K562 (cell line): ENCODE measurements at regions not wholly inside any gene's neighbourhood (a gene's known extent, or its start where the extent isn't known, plus 50 kb on each side); places are given as distances from the start of the nearest gene placed in this dataset.

ENCODE experiments used
- ATAC-seq: fragments of 200-7000 bp; cut with Tn5 transposase; 3 replicates; pipeline ENCODE4 v1.9.1; 2020; ENCODE audit warnings: moderate library complexity
- BruUV-seq: library from RNA; stranded (reverse); fragments of 400-500 nt; replicated peaks from 2 replicates; lab custom pipeline; 2021; lab: Mats Ljungman, UMichigan
- CTCF ChIA-PET: fragments of 300-600 bp; formaldehyde crosslinking; extraction: SDS; loops from one replicate; lab custom pipeline; 2021; ENCODE audit warnings: low intra/inter-chr PET ratio; lab: Yijun Ruan, JAX
- POLR2A ChIA-PET: fragments of 300-600, 350-650 bp; sonication (Branson Sonifier 250); formaldehyde crosslinking; extraction: SDS; loops from one replicate; lab custom pipeline; 2021; ENCODE audit warnings: antibody characterized with exemption, inconsistent platforms; lab: Yijun Ruan, JAX
- DNase-seq, 4 experiments: peaks; one replicate each; pipeline versions ENCODE4 v3.0.0 to v3.0.0-alpha.2; 2011 to 2018; ENCODE audit warnings: low spot score in 3 of 4, mixed read lengths in 3 of 4; ENCODE audit errors: extremely low read depth in 1 of 4
- FAIRE-seq: peaks from 2 replicates; lab custom pipeline; 2011; peaks lifted over from hg19 to GRCh38; lab: Jason Lieb, UNC
- H2AFZ ChIP-seq: 2 replicates; pipeline ENCODE4 v1.6.0; 2011; ENCODE audit warnings: low read depth, low read length, control low read depth, inconsistent platforms
- H3K27ac ChIP-seq: fragments of 200-600 bp; 3 replicates; pipeline ENCODE4 v1.8.0; 2011; ENCODE audit warnings: low read depth, mild to moderate bottlenecking, control low read depth, inconsistent platforms, low read length, moderate library complexity, mixed read lengths; ENCODE audit errors: extremely low read depth
- H3K27me3 ChIP-seq, 2 experiments: fragments of 300-600 bp in 1 of 2; 2 replicates in 1 of 2; 3 replicates in 1 of 2; pipeline versions ENCODE4 v1.6.0 to v1.8.0; 2011; ENCODE audit warnings: inconsistent platforms in 2 of 2, low read length in 2 of 2, mild to moderate bottlenecking in 1 of 2, mixed read lengths in 1 of 2, moderate library complexity in 1 of 2; ENCODE audit not compliant: control insufficient read depth in 2 of 2, insufficient read depth in 2 of 2
- H3K36me3 ChIP-seq: fragments of 300-600 bp; 3 replicates; pipeline ENCODE4 v1.8.0; 2011; ENCODE audit warnings: mild to moderate bottlenecking, low read length, inconsistent platforms; ENCODE audit not compliant: control insufficient read depth, insufficient read depth
- H3K4me1 ChIP-seq, 2 experiments: fragments of 200-600 bp in 1 of 2; replicated peaks in 1 of 2; 2 replicates in 1 of 2; 3 replicates in 1 of 2; pipeline versions ENCODE4 v1.5.1 to v1.8.0; 2011; ENCODE audit warnings: inconsistent platforms in 2 of 2, low read length in 2 of 2, mild to moderate bottlenecking in 1 of 2, mixed read lengths in 1 of 2, moderate library complexity in 1 of 2; ENCODE audit not compliant: control insufficient read depth in 2 of 2, insufficient read depth in 2 of 2
- H3K4me2 ChIP-seq: 2 replicates; pipeline ENCODE4 v1.6.1; 2011; ENCODE audit warnings: low read length, control low read depth, inconsistent platforms, mixed read lengths; ENCODE audit not compliant: insufficient read depth
- H3K4me3 ChIP-seq: fragments of 200-600 bp; sonication (generic), shearing (Covaris generic); 2 replicates; pipeline ENCODE4 v1.5.1; 2016; ENCODE audit warnings: control low read depth, inconsistent platforms
- H3K79me2 ChIP-seq: fragments of 200-600 bp; 3 replicates; pipeline ENCODE4 v1.8.0; 2011; ENCODE audit warnings: low read length, inconsistent platforms; ENCODE audit not compliant: control insufficient read depth, insufficient read depth
- H3K9ac ChIP-seq, 2 experiments: 2 replicates each; pipeline versions ENCODE4 v1.6.0 to v1.6.1; 2011; ENCODE audit warnings: low read depth in 2 of 2, low read length in 2 of 2, control low read depth in 1 of 2, inconsistent platforms in 1 of 2, mild to moderate bottlenecking in 1 of 2, mixed read lengths in 1 of 2; ENCODE audit not compliant: insufficient read depth in 1 of 2
- H3K9me1 ChIP-seq: one replicate; pipeline ENCODE4 v1.6.0; 2011; ENCODE audit warnings: inconsistent platforms, mild to moderate bottlenecking, low read length, moderate library complexity; ENCODE audit not compliant: control insufficient read depth, insufficient read depth
- H3K9me3 ChIP-seq: replicated peaks from 2 replicates; pipeline ENCODE4 v1.5.1; 2011; ENCODE audit warnings: low read depth, low read length, inconsistent platforms; ENCODE audit not compliant: control insufficient read depth, insufficient read depth
- H4K20me1 ChIP-seq: replicated peaks from 2 replicates; pipeline ENCODE4 v1.6.1; 2011; ENCODE audit warnings: low read length, inconsistent platforms, mixed read lengths; ENCODE audit not compliant: control insufficient read depth, insufficient read depth
- CREB1 ChIP-seq, 2 experiments: sonication (generic) in 1 of 2; formaldehyde crosslinking in 1 of 2; IDR thresholded peaks; 2 replicates each; pipeline versions ENCODE4 v1.6.1 to v1.8.0; 2012 to 2022; ENCODE audit warnings: inconsistent platforms in 1 of 2, mild to moderate bottlenecking in 1 of 2, missing genetic modification reagents in 1 of 2, moderate library complexity in 1 of 2
- ETS2 ChIP-seq: IDR thresholded peaks from 2 replicates; pipeline ENCODE4 v1.6.1; 2016; ENCODE audit warnings: borderline replicate concordance, missing genetic modification characterization, mild to moderate bottlenecking, moderate library complexity, missing compliant biosample characterization; ENCODE audit not compliant: poor library complexity, severe bottlenecking
- HEY1 ChIP-seq: fragments of 250-450 bp; sonication (Bioruptor Pico); IDR thresholded peaks from 2 replicates; pipeline ENCODE4 v1.5.0; 2020; ENCODE audit warnings: mild to moderate bottlenecking, moderate library complexity, borderline replicate concordance
- TCF3 ChIP-seq: sonication (generic); formaldehyde crosslinking; IDR thresholded peaks from 2 replicates; pipeline ENCODE4 v1.4.0; 2020; ENCODE audit warnings: mild to moderate bottlenecking, missing genetic modification reagents
- ZNF165 ChIP-seq: fragments of 250-450 bp; sonication (Bioruptor Pico); IDR thresholded peaks from 2 replicates; pipeline ENCODE4 v1.4.0; 2020; ENCODE audit warnings: borderline replicate concordance
- ZNF561 ChIP-seq: fragments of 450-650 bp; formaldehyde crosslinking; conservative IDR thresholded peaks from 2 replicates; pipeline ENCODE4 v1.4.0; 2020; ENCODE audit warnings: mild to moderate bottlenecking, moderate library complexity
- WGBS: fragments of 100-300 bp; shearing (Covaris generic); methylation state at CpG from one replicate; pipeline ENCODE4 v1.1.6; 2016; ENCODE audit warnings: low coverage, mixed read lengths; ENCODE audit not compliant: insufficient coverage; ENCODE audit errors: missing lambda C conversion rate; 5-methylcytosine and 5-hydroxymethylcytosine counted together
- in situ Hi-C: fragments of 300-500 bp; cut with MboI; formaldehyde crosslinking; loops from 4 replicates; pipeline ENCODE4 v1.15.0; 2018; ENCODE audit warnings: inconsistent platforms, mixed read lengths
- intact Hi-C: fragments of 100-400 bp; cut with micrococcal nuclease; formaldehyde crosslinking; loops from 2 replicates; pipeline ENCODE4 v1.14.2; 2022
- TF ChIP-seq, protein P1 (sequence below): fragments of 200-600 bp; sonication (generic); IDR thresholded peaks from one replicate; pipeline ENCODE4 v1.6.1; 2012; ENCODE audit warnings: mild to moderate bottlenecking, low read depth, low read length, inconsistent platforms
- TF ChIP-seq, protein P2 (sequence below): fragments of 250-450 bp; sonication (Bioruptor Pico); IDR thresholded peaks from 2 replicates; pipeline ENCODE4 v1.4.0; 2020

DNA sequence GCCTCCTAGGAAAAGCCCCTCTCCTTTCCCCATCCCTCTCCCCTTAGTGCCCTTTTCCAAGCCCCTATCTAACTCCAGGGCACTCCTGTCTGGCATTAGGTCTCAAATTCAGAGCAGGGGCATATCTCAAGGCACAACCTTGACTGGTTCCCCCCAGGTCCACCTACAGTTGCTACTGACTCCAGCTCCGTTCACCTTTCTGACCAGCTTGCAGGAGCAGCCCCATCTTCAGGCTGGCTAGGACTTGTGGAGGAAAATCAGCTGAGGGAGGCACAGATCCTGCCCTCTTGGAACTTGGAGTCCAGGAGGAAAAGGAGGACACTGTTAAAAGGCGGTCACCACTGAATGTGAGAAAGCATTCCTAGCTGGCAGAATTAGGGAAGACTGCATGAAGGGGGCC lies 152.4 kb downstream of the ZFP36L2 start (continued):
- TF ChIP-seq CREB1 (IDR thresholded peaks at IDR 0.05) = no peak
- no peak for TF ChIP-seq CREB1 (CRISPR knock-in tag; IDR thresholded peaks at IDR 0.05)
- no peak for TF ChIP-seq TCF3

DNA sequence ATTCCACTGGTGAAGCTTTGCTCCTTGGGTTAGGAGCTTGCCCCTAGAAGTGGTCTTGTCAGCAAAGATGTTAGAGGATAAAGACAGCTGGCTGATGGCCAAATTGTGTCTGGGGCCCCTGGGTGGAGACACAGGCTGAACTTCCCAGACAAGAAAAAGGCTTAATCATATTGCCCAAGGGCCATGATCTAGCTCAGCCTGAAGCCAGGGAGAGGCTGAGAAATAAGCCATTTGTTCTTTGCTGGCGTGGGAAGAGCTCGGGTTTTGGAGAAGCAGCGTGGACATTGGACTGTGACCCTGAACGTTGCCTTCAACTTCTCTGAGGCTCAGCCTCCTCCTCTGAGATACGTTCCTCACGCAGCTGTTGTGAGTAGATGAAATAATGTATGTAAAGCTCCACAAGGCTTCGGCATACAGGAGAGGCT lies 153.0 kb downstream of the ZFP36L2 start:
- Histone ChIP-seq H3K4me3 (no peak overlapping the region), H4K20me1 (no peaks in the 10 kb centered on the region), H3K36me3 (no peaks in the 10 kb centered on the region), H3K79me2 (no peaks in the 10 kb centered on the region), H3K27me3 (no peaks in the 10 kb centered on the region), H2AFZ (peak overlapping the region; percentile 90), H3K4me1 (peaks cover 19 to 30% of the 10 kb centered on the region in 2 experiments), H3K27ac (peak overlapping the region; percentile 68), H3K4me2 (peak overlapping the region; percentile 61), H3K9me1 (no peaks in the 10 kb centered on the region), H3K9ac (peak overlapping the region; percentile 37 to 88; a peak in 2 of 4 replicates), H3K9me3 (no peaks in the 10 kb centered on the region)
- ATAC-seq (peak; percentile 73), FAIRE-seq (peak; percentile 95), DNase-seq (peak; percentile 70 to 81 (median 74))
- 9% methylated on average over 7 of the region's 7 CpGs for WGBS
- ChIA-PET CTCF (no interaction called here), POLR2A (interaction anchor here (0.6 to 2.1 kb wide), 5 partner anchors 10 to 153 kb away, joined by 3 to 21 read pairs (median 3); partner anchors contain the start of gene ZFP36L2)
- BruUV-seq = no TSS peak
- intact Hi-C loops (no loop called here), in situ Hi-C loops (no loop called here)
- TF ChIP-seq ZNF561 (CRISPR knock-in tag) = no peak
- TF ChIP-seq, protein P1, sequence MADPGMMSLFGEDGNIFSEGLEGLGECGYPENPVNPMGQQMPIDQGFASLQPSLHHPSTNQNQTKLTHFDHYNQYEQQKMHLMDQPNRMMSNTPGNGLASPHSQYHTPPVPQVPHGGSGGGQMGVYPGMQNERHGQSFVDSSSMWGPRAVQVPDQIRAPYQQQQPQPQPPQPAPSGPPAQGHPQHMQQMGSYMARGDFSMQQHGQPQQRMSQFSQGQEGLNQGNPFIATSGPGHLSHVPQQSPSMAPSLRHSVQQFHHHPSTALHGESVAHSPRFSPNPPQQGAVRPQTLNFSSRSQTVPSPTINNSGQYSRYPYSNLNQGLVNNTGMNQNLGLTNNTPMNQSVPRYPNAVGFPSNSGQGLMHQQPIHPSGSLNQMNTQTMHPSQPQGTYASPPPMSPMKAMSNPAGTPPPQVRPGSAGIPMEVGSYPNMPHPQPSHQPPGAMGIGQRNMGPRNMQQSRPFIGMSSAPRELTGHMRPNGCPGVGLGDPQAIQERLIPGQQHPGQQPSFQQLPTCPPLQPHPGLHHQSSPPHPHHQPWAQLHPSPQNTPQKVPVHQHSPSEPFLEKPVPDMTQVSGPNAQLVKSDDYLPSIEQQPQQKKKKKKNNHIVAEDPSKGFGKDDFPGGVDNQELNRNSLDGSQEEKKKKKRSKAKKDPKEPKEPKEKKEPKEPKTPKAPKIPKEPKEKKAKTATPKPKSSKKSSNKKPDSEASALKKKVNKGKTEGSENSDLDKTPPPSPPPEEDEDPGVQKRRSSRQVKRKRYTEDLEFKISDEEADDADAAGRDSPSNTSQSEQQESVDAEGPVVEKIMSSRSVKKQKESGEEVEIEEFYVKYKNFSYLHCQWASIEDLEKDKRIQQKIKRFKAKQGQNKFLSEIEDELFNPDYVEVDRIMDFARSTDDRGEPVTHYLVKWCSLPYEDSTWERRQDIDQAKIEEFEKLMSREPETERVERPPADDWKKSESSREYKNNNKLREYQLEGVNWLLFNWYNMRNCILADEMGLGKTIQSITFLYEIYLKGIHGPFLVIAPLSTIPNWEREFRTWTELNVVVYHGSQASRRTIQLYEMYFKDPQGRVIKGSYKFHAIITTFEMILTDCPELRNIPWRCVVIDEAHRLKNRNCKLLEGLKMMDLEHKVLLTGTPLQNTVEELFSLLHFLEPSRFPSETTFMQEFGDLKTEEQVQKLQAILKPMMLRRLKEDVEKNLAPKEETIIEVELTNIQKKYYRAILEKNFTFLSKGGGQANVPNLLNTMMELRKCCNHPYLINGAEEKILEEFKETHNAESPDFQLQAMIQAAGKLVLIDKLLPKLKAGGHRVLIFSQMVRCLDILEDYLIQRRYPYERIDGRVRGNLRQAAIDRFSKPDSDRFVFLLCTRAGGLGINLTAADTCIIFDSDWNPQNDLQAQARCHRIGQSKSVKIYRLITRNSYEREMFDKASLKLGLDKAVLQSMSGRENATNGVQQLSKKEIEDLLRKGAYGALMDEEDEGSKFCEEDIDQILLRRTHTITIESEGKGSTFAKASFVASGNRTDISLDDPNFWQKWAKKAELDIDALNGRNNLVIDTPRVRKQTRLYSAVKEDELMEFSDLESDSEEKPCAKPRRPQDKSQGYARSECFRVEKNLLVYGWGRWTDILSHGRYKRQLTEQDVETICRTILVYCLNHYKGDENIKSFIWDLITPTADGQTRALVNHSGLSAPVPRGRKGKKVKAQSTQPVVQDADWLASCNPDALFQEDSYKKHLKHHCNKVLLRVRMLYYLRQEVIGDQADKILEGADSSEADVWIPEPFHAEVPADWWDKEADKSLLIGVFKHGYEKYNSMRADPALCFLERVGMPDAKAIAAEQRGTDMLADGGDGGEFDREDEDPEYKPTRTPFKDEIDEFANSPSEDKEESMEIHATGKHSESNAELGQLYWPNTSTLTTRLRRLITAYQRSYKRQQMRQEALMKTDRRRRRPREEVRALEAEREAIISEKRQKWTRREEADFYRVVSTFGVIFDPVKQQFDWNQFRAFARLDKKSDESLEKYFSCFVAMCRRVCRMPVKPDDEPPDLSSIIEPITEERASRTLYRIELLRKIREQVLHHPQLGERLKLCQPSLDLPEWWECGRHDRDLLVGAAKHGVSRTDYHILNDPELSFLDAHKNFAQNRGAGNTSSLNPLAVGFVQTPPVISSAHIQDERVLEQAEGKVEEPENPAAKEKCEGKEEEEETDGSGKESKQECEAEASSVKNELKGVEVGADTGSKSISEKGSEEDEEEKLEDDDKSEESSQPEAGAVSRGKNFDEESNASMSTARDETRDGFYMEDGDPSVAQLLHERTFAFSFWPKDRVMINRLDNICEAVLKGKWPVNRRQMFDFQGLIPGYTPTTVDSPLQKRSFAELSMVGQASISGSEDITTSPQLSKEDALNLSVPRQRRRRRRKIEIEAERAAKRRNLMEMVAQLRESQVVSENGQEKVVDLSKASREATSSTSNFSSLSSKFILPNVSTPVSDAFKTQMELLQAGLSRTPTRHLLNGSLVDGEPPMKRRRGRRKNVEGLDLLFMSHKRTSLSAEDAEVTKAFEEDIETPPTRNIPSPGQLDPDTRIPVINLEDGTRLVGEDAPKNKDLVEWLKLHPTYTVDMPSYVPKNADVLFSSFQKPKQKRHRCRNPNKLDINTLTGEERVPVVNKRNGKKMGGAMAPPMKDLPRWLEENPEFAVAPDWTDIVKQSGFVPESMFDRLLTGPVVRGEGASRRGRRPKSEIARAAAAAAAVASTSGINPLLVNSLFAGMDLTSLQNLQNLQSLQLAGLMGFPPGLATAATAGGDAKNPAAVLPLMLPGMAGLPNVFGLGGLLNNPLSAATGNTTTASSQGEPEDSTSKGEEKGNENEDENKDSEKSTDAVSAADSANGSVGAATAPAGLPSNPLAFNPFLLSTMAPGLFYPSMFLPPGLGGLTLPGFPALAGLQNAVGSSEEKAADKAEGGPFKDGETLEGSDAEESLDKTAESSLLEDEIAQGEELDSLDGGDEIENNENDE = no peak
- no peak for TF ChIP-seq HEY1 (CRISPR knock-in tag)
- TF ChIP-seq, protein P2, sequence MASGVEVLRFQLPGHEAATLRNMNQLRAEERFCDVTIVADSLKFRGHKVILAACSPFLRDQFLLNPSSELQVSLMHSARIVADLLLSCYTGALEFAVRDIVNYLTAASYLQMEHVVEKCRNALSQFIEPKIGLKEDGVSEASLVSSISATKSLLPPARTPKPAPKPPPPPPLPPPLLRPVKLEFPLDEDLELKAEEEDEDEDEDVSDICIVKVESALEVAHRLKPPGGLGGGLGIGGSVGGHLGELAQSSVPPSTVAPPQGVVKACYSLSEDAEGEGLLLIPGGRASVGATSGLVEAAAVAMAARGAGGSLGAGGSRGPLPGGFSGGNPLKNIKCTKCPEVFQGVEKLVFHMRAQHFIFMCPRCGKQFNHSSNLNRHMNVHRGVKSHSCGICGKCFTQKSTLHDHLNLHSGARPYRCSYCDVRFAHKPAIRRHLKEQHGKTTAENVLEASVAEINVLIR (CRISPR knock-in tag) = no peak
- no peak for TF ChIP-seq ETS2 (tag)
- no peak for TF ChIP-seq ZNF165 (CRISPR knock-in tag)
